ENCODE measurements at regions not wholly inside any gene's neighbourhood (a gene's known extent, or its start where the extent isn't known, plus 50 kb on each side); places are given as distances from the start of the nearest gene placed in this dataset.

DNA sequence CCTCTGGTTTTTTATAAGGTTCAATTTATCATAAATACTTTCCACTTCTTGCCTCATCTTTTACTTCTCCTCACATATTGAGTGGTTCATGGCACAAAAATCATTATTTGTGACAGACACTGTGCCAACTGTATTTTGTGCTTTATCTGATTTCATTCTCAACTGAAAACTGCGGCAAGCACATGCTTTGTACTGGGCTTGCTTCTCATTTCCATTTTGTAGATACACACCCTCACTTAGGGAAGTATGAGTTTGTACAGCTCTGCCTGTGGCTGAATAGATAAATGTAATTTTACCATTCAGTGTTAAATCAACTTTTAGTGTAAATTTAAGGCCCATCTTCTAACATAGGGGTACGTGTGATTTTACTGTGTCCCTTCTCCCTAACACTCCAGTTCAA, 83.6 kb downstream of the ANXA2R start:
- CTCF ChIA-PET (ENCODE audit: low intra/inter-chr PET ratio): interaction anchor here (0.6 kb wide), 1 partner anchor 429 kb away, joined by 4 read pairs; no protein-coding TSS in a partner anchor
- no peak overlapping the region for H3K4me3 ChIP-seq
- intact Hi-C loops (cut with micrococcal nuclease): no loop called here

More for the DNA sequence above, 83.6 kb downstream of the ANXA2R start:
- no peaks in the 10 kb centered on the region for H3K27me3 ChIP-seq (ENCODE audit: control insufficient read depth in 2 of 2, insufficient read depth in 2 of 2, low read length in 2 of 2)
- H3K4me1 ChIP-seq (replicated peaks in 1 of 2; ENCODE audit: control insufficient read depth in 2 of 2, insufficient read depth in 2 of 2, low read length in 2 of 2): no peaks in the 10 kb centered on the region; a peak in 2 of 5 replicates
- ATAC-seq (no peak), FAIRE-seq (no peak), DNase-seq (ENCODE audit: extremely low read depth in 1 of 4, low spot score in 3 of 4) (no peak)
- H3K9me1 ChIP-seq (ENCODE audit: control insufficient read depth, insufficient read depth, low read length): no peaks in the 10 kb centered on the region
- POLR2A ChIA-PET: no interaction called here
- no TSS peak for BruUV-seq (replicated peaks)
- H3K9me3 ChIP-seq (replicated peaks; ENCODE audit: control insufficient read depth, insufficient read depth, low read depth, low read length): peaks cover 2% of the 10 kb centered on the region; the same call in 1 of the 2 replicates
- H3K27ac ChIP-seq (ENCODE audit: extremely low read depth, low read depth, low read length): no peak overlapping the region
- H4K20me1 ChIP-seq (replicated peaks; ENCODE audit: control insufficient read depth, insufficient read depth, low read length): no peaks in the 10 kb centered on the region
- no peak overlapping the region for H3K4me2 ChIP-seq (ENCODE audit: insufficient read depth, low read length)
- in situ Hi-C loops (cut with MboI): no loop called here
- H2AFZ ChIP-seq (ENCODE audit: low read depth, low read length): no peak overlapping the region
- no peaks in the 10 kb centered on the region for H3K79me2 ChIP-seq (ENCODE audit: control insufficient read depth, insufficient read depth, low read length)
- H3K36me3 ChIP-seq (ENCODE audit: control insufficient read depth, insufficient read depth, low read length): no peaks in the 10 kb centered on the region
- 36% methylated on average over 2 of the region's 2 CpGs for WGBS (ENCODE audit: insufficient coverage, low coverage, missing lambda C conversion rate)
- H3K9ac ChIP-seq (ENCODE audit: insufficient read depth in 1 of 2, low read depth in 2 of 2, low read length in 2 of 2): no peak overlapping the region
- TF ChIP-seq, protein P1, sequence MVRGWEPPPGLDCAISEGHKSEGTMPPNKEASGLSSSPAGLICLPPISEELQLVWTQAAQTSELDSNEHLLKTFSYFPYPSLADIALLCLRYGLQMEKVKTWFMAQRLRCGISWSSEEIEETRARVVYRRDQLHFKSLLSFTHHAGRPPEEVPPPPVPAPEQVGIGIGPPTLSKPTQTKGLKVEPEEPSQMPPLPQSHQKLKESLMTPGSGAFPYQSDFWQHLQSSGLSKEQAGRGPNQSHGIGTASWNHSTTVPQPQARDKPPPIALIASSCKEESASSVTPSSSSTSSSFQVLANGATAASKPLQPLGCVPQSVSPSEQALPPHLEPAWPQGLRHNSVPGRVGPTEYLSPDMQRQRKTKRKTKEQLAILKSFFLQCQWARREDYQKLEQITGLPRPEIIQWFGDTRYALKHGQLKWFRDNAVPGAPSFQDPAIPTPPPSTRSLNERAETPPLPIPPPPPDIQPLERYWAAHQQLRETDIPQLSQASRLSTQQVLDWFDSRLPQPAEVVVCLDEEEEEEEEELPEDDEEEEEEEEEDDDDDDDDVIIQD (CRISPR knock-in tag; IDR thresholded peaks at IDR 0.05): no peak
- TF ChIP-seq NFYB (IDR thresholded peaks at IDR 0.05; ENCODE audit: extremely low read depth, insufficient read length) (no peak), SPI1 (IDR thresholded peaks at IDR 0.05; ENCODE audit: borderline replicate concordance, low read depth, low read length) (no peak), SAFB2 (IDR thresholded peaks at IDR 0.05; ENCODE audit: borderline replicate concordance, low read depth, low read length, severe bottlenecking) (no peak), MIER1 (IDR thresholded peaks at IDR 0.05; ENCODE audit: low read depth) (no peak), YBX1 (IDR thresholded peaks at IDR 0.05) (no peak), TRIM28 (IDR thresholded peaks at IDR 0.05) (no peak), WHSC1 (IDR thresholded peaks at IDR 0.05; ENCODE audit: low read length) (no peak), RBM17 (IDR thresholded peaks at IDR 0.05; ENCODE audit: borderline replicate concordance, low read depth, low read length) (no peak)
- TF ChIP-seq, protein P2, sequence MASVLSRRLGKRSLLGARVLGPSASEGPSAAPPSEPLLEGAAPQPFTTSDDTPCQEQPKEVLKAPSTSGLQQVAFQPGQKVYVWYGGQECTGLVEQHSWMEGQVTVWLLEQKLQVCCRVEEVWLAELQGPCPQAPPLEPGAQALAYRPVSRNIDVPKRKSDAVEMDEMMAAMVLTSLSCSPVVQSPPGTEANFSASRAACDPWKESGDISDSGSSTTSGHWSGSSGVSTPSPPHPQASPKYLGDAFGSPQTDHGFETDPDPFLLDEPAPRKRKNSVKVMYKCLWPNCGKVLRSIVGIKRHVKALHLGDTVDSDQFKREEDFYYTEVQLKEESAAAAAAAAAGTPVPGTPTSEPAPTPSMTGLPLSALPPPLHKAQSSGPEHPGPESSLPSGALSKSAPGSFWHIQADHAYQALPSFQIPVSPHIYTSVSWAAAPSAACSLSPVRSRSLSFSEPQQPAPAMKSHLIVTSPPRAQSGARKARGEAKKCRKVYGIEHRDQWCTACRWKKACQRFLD (CRISPR knock-in tag; IDR thresholded peaks at IDR 0.05): no peak
- TF ChIP-seq, protein P3, sequence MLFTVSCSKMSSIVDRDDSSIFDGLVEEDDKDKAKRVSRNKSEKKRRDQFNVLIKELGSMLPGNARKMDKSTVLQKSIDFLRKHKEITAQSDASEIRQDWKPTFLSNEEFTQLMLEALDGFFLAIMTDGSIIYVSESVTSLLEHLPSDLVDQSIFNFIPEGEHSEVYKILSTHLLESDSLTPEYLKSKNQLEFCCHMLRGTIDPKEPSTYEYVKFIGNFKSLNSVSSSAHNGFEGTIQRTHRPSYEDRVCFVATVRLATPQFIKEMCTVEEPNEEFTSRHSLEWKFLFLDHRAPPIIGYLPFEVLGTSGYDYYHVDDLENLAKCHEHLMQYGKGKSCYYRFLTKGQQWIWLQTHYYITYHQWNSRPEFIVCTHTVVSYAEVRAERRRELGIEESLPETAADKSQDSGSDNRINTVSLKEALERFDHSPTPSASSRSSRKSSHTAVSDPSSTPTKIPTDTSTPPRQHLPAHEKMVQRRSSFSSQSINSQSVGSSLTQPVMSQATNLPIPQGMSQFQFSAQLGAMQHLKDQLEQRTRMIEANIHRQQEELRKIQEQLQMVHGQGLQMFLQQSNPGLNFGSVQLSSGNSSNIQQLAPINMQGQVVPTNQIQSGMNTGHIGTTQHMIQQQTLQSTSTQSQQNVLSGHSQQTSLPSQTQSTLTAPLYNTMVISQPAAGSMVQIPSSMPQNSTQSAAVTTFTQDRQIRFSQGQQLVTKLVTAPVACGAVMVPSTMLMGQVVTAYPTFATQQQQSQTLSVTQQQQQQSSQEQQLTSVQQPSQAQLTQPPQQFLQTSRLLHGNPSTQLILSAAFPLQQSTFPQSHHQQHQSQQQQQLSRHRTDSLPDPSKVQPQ (CRISPR knock-in tag; IDR thresholded peaks at IDR 0.05; ENCODE audit: borderline replicate concordance): no peak
- TF ChIP-seq, protein P4, sequence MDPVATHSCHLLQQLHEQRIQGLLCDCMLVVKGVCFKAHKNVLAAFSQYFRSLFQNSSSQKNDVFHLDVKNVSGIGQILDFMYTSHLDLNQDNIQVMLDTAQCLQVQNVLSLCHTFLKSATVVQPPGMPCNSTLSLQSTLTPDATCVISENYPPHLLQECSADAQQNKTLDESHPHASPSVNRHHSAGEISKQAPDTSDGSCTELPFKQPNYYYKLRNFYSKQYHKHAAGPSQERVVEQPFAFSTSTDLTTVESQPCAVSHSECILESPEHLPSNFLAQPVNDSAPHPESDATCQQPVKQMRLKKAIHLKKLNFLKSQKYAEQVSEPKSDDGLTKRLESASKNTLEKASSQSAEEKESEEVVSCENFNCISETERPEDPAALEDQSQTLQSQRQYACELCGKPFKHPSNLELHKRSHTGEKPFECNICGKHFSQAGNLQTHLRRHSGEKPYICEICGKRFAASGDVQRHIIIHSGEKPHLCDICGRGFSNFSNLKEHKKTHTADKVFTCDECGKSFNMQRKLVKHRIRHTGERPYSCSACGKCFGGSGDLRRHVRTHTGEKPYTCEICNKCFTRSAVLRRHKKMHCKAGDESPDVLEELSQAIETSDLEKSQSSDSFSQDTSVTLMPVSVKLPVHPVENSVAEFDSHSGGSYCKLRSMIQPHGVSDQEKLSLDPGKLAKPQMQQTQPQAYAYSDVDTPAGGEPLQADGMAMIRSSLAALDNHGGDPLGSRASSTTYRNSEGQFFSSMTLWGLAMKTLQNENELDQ (CRISPR knock-in tag; IDR thresholded peaks at IDR 0.05; ENCODE audit: borderline replicate concordance): no peak

Data from K562 (cell line).